ENCODE measurements at regions not wholly inside any gene's neighbourhood (a gene's known extent, or its start where the extent isn't known, plus 50 kb on each side); places are given as distances from the start of the nearest gene placed in this dataset.

DNA sequence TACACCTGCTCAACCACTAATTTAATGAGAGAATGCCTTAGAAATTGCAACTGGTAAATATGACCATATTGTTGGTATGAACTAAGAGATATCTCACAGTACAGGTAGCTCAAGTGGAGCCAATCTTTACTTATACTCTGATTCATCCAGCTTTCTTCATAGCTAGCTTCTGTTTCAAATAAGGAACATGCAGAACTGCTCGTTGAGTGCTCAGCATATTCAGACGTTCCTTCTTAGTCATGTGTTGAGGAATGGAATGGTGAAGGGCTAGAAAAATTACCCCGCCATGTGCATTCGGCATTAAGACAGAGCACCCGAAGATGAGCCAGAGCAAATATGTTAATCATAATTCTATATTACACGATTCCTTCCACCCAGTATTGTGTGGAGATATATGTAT is 144.0 kb upstream of the VRK2 start:
- TF ChIP-seq, protein P1, sequence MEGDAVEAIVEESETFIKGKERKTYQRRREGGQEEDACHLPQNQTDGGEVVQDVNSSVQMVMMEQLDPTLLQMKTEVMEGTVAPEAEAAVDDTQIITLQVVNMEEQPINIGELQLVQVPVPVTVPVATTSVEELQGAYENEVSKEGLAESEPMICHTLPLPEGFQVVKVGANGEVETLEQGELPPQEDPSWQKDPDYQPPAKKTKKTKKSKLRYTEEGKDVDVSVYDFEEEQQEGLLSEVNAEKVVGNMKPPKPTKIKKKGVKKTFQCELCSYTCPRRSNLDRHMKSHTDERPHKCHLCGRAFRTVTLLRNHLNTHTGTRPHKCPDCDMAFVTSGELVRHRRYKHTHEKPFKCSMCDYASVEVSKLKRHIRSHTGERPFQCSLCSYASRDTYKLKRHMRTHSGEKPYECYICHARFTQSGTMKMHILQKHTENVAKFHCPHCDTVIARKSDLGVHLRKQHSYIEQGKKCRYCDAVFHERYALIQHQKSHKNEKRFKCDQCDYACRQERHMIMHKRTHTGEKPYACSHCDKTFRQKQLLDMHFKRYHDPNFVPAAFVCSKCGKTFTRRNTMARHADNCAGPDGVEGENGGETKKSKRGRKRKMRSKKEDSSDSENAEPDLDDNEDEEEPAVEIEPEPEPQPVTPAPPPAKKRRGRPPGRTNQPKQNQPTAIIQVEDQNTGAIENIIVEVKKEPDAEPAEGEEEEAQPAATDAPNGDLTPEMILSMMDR (conservative IDR thresholded peaks at IDR 0.05) = no peak
- WGBS (ENCODE audit: extremely low coverage, insufficient read length, low lambda C conversion rate) = no CpG with 5 or more reads among the region's 6 CpGs
- H3K23ac ChIP-seq (ENCODE audit: insufficient read length, low read depth, low read length) = no peak overlapping the region
- no peaks in the 10 kb centered on the region for H3K9me3 Mint-ChIP-seq
- no peaks in the 10 kb centered on the region for H3K27me3 ChIP-seq (ENCODE audit: insufficient read depth, low read length)
- no peaks in the 10 kb centered on the region for H3K27me3 Mint-ChIP-seq (ENCODE audit: low read depth)
- H2AFZ ChIP-seq (ENCODE audit: low read length) = no peak overlapping the region
- no peak overlapping the region for H4K5ac ChIP-seq (ENCODE audit: insufficient read length, low read depth, low read length)
- DNase-seq = no peak
- H2BK12ac ChIP-seq (ENCODE audit: insufficient read length, low read depth, low read length) = no peak overlapping the region
- no peak overlapping the region for H2BK15ac ChIP-seq (ENCODE audit: low read depth, low read length)
- no peak overlapping the region for H3K4me3 Mint-ChIP-seq
- no peak overlapping the region for H3K18ac ChIP-seq (ENCODE audit: insufficient read length, low read depth, low read length)
- no peak overlapping the region for H3K4me2 ChIP-seq (ENCODE audit: insufficient read depth, insufficient read length, low read length)
- H3K27ac ChIP-seq (ENCODE audit: insufficient read length, low read depth, low read length) = no peak overlapping the region
- H2BK120ac ChIP-seq (ENCODE audit: low read depth, low read length, poor library complexity, severe bottlenecking) = no peak overlapping the region
- H3K79me1 ChIP-seq (ENCODE audit: insufficient read depth, low read depth, low read length, poor library complexity, severe bottlenecking) = no peaks in the 10 kb centered on the region
- no peak overlapping the region for H2BK5ac ChIP-seq (ENCODE audit: insufficient read length, low read length)
- no peaks in the 10 kb centered on the region for H3K79me2 ChIP-seq (ENCODE audit: insufficient read depth, low read length)
- H3K23me2 ChIP-seq (ENCODE audit: insufficient read length, low read depth, low read length, poor library complexity, severe bottlenecking) = no peaks in the 10 kb centered on the region
- no peak overlapping the region for H2BK20ac ChIP-seq (ENCODE audit: low read depth, low read length, poor library complexity, severe bottlenecking)
- H3K4me1 Mint-ChIP-seq = peaks cover 16% of the 10 kb centered on the region in 2 experiments
- no peaks in the 10 kb centered on the region for H4K20me1 ChIP-seq (ENCODE audit: control insufficient read depth, insufficient read depth, insufficient read length)
- H3K4ac ChIP-seq (ENCODE audit: low read depth, low read length) = no peak overlapping the region
- no peaks in the 10 kb centered on the region for H3K9me3 ChIP-seq (ENCODE audit: control insufficient read depth, low read depth, low read length)
- H3K36me3 Mint-ChIP-seq (ENCODE audit: insufficient read depth in 1 of 3, low read depth in 3 of 3) = no peaks in the 10 kb centered on the region
- H3K4me1 ChIP-seq (ENCODE audit: insufficient read depth, low read length) = no peaks in the 10 kb centered on the region; the same call in 1 of the 2 replicates
- H3K27ac Mint-ChIP-seq = no peak overlapping the region
- no peak overlapping the region for H3K14ac ChIP-seq (ENCODE audit: insufficient read depth, low read length)
- no peak overlapping the region for H3K9ac ChIP-seq (ENCODE audit: extremely low read depth, insufficient read length, low read length)
- no peak overlapping the region for H3T11ph ChIP-seq (ENCODE audit: low read length)
- H2AK5ac ChIP-seq (ENCODE audit: insufficient read length, low read length) = no peak overlapping the region
- no peak overlapping the region for H4K8ac ChIP-seq (replicated peaks; ENCODE audit: insufficient read length, low read depth, low read length)
- no peak overlapping the region for H3K56ac ChIP-seq (ENCODE audit: insufficient read length, low read depth, low read length)
- no peak overlapping the region for H4K91ac ChIP-seq (ENCODE audit: insufficient read length, low read depth, low read length)

Data from H9 (cell line).